ENCODE measurements at regions not wholly inside any gene's neighbourhood (a gene's known extent, or its start where the extent isn't known, plus 50 kb on each side); places are given as distances from the start of the nearest gene placed in this dataset.

DNA sequence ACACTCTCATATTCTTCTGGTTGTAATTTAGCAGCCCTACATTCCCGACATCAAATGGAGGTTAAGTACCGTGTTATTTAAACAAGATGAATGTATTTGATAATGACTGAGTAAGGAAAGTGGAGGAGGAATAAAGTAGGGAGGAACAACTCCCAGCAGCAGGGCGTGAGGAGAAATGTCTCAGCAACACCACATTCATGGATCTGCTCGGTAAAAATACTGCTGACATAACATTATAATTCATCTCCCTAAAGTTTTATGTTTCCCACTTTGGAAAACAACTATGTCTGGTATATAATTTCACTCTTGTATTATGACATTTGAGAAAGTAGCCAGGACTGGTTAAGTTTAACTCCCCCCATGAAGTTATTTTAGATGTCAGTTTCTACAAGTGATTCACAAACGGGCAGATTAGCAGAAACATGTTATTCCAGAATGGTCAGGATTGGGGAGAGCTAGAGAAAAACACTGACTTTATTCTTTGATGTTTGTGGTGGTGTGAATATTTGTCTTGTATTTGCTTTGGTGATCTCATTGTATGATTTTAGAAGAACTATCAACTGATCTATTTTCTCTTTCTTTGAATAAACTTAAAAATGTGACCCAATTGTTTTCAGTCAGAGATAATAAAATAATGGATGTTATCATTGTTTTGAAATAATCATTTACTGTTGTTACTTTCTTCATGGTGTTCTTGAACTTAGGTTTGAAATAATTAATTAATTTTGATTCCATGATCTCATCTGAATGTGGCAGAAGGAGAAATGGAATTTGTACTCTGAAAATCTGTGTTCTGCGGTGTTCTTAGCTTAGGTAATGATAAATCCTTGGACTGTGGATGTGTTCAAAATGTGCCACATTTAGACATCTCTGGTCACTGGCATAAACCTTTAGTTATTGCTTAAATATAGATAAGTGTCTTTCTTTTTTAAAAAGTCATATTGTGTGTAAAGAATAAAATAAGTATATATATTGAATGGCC lies 303.6 kb upstream of the ZNF608 start:
- Histone ChIP-seq H3K9me3 (no peaks in the 10 kb centered on the region), H3K36me3 (no peaks in the 10 kb centered on the region), H3K4me1 (no peaks in the 10 kb centered on the region), H3K27me3 (no peaks in the 10 kb centered on the region), H3K4me3 (no peak overlapping the region), H3K27ac (no peak overlapping the region)
- intact Hi-C loops (cut with DNase I): loop anchor here in 1 of 10 donors (10.0 kb wide), 2 partner anchors 145 kb away; no protein-coding TSS in a partner anchor
- DNase-seq: no peak
- WGBS, 4 donors: 88 to 95% (median 91%) methylated on average over 6 of the region's 6 CpGs
- TF ChIP-seq POLR2A (IDR thresholded peaks at IDR 0.05): no peak
- TF ChIP-seq, protein P1, sequence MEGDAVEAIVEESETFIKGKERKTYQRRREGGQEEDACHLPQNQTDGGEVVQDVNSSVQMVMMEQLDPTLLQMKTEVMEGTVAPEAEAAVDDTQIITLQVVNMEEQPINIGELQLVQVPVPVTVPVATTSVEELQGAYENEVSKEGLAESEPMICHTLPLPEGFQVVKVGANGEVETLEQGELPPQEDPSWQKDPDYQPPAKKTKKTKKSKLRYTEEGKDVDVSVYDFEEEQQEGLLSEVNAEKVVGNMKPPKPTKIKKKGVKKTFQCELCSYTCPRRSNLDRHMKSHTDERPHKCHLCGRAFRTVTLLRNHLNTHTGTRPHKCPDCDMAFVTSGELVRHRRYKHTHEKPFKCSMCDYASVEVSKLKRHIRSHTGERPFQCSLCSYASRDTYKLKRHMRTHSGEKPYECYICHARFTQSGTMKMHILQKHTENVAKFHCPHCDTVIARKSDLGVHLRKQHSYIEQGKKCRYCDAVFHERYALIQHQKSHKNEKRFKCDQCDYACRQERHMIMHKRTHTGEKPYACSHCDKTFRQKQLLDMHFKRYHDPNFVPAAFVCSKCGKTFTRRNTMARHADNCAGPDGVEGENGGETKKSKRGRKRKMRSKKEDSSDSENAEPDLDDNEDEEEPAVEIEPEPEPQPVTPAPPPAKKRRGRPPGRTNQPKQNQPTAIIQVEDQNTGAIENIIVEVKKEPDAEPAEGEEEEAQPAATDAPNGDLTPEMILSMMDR (IDR thresholded peaks at IDR 0.05): no peak
- no peak for ATAC-seq

DNA sequence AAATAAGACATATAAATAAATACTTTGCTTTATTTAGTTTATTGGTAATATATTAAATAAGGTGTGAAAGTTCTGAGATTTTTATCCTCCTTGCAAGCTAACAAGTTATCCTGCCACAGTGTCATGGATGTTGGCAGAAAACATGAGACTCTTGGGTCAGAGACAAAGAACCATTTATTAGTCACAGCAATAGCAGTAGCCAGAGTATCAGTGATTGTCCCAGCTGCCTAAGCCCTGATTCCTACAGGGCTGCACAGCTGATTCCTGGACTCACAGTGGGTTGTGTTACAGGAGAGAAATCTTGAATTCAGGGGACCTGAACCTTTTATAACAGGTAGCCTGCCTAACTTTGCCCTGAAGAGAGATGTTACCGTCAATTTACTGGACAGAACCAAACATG lies 304.5 kb upstream of the ZNF608 start:
- intact Hi-C loops (cut with DNase I): no loop called here
- ATAC-seq (no peak), DNase-seq (no peak)
- no peak overlapping the region for H3K4me3 ChIP-seq
- no peaks in the 10 kb centered on the region for H3K27me3 ChIP-seq
- H3K4me1 ChIP-seq: no peaks in the 10 kb centered on the region
- WGBS, 4 donors: 86 to 99% (median 93%) methylated on average over 1 of the region's 1 CpG
- no peaks in the 10 kb centered on the region for H3K36me3 ChIP-seq
- TF ChIP-seq, protein P1 (IDR thresholded peaks at IDR 0.05): no peak
- TF ChIP-seq POLR2A (IDR thresholded peaks at IDR 0.05): no peak
- H3K27ac ChIP-seq: no peak overlapping the region
- H3K9me3 ChIP-seq: no peaks in the 10 kb centered on the region

DNA sequence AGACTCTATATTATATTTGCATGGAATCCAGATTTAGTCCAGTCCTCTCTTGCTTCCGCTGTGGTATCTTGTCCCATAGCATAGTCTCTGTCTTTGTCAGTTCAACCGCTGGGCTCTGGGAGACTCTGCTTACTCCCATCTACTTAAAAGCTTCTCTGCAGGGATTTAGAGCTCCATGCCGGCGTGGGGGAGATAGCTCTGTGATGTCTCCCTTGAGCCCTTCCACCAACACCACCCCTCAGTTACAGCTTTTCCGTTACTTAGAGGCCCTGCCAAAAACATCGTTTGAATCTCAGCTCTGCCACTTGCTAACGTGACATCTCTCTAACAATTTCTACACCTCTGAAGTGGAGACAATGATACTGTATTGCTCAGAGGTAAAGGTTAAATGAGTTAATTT lies 306.1 kb upstream of the ZNF608 start:
- WGBS, 4 donors: 59 to 79% (median 72%) methylated on average over 7 of the region's 7 CpGs
- Histone ChIP-seq H3K36me3 (no peaks in the 10 kb centered on the region), H3K27ac (no peak overlapping the region), H3K27me3 (no peaks in the 10 kb centered on the region), H3K4me3 (no peak overlapping the region), H3K4me1 (peaks cover 0 to 8% (median 0%) of the 10 kb centered on the region in 12 donors), H3K9me3 (no peaks in the 10 kb centered on the region)
- no peak for DNase-seq
- ATAC-seq: no peak
- intact Hi-C loops (cut with DNase I): no loop called here
- TF ChIP-seq POLR2A (IDR thresholded peaks at IDR 0.05): no peak
- TF ChIP-seq, protein P1 (IDR thresholded peaks at IDR 0.05): no peak

DNA sequence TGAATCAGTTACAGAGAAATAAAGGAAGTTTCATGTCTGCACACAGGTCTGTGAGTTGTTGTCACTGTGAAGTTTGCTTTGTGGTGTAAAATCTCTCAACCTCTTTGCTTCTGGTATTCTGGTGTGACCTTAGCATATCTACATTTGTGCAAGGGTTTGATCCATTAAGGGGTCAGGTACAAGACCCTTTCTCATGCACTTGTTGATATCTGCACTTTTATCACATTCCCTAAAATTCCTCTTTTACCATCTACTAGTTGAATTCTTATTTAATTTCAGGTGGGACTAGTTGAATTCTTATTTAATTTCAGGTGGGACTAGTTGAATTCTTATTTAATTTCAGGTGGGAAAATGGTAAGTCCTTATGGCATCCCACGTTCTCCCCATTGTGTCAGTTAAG lies 306.7 kb upstream of the ZNF608 start:
- 44 to 97% (median 95%) methylated on average over 1 of the region's 1 CpG for WGBS, 4 donors
- H3K9me3 ChIP-seq: no peaks in the 10 kb centered on the region
- intact Hi-C loops (cut with DNase I): no loop called here
- TF ChIP-seq, protein P1 (IDR thresholded peaks at IDR 0.05): no peak
- TF ChIP-seq POLR2A (IDR thresholded peaks at IDR 0.05): no peak
- no peak overlapping the region for H3K27ac ChIP-seq
- H3K4me1 ChIP-seq: peaks cover 0 to 14% (median under 1%) of the 10 kb centered on the region in 12 donors
- no peaks in the 10 kb centered on the region for H3K36me3 ChIP-seq
- ATAC-seq (no peak), DNase-seq (no peak)
- H3K4me3 ChIP-seq: no peak overlapping the region
- no peaks in the 10 kb centered on the region for H3K27me3 ChIP-seq
